ENCODE measurements at regions not wholly inside any gene's neighbourhood (a gene's known extent, or its start where the extent isn't known, plus 50 kb on each side); places are given as distances from the start of the nearest gene placed in this dataset.

- no peak for TF ChIP-seq POLR2A (IDR thresholded peaks at IDR 0.05)
- TF ChIP-seq CTCF (IDR thresholded peaks at IDR 0.05): no peak
- Histone ChIP-seq H3K4me3 (replicated peaks in 1 of 3) (no peak overlapping the region), H3K36me3 (no peaks in the 10 kb centered on the region), H3K9me3 (no peaks in the 10 kb centered on the region), H3K4me1 (peaks cover 22% of the 10 kb centered on the region in 2 donors), H3K27ac (peak overlapping the region; percentile 26 to 69 (median 38)), H3K27me3 (no peaks in the 10 kb centered on the region)
- 47 to 48% methylated on average over 2 of the region's 2 CpGs for WGBS, 2 donors
- intact Hi-C loops (cut with DNase I): no loop called here
- DNase-seq: no peak
These were observed 102.5 kb downstream of the SST start for GRCh38 chr3:187567661-187568121.

- peak; percentile 21 to 48 for DNase-seq
- no peak overlapping the region for H3K4me3 ChIP-seq (replicated peaks in 1 of 3)
- WGBS, 2 donors: 42% methylated on average over 2 of the region's 2 CpGs
- no peaks in the 10 kb centered on the region for H3K27me3 ChIP-seq
- no peaks in the 10 kb centered on the region for H3K36me3 ChIP-seq
- no peaks in the 10 kb centered on the region for H3K9me3 ChIP-seq
- peak overlapping the region; percentile 26 to 69 (median 38) for H3K27ac ChIP-seq
- peaks cover 22% of the 10 kb centered on the region in 2 donors for H3K4me1 ChIP-seq
- TF ChIP-seq CTCF (IDR thresholded peaks at IDR 0.05) (no peak), POLR2A (IDR thresholded peaks at IDR 0.05) (no peak)
- intact Hi-C loops (cut with DNase I): no loop called here
These were observed 103.2 kb downstream of the SST start for GRCh38 chr3:187567021-187567420.

- TF ChIP-seq CTCF (IDR thresholded peaks at IDR 0.05): no peak
- TF ChIP-seq POLR2A (IDR thresholded peaks at IDR 0.05): no peak
- H3K27me3 ChIP-seq: no peaks in the 10 kb centered on the region
- peaks cover 22% of the 10 kb centered on the region in 2 donors for H3K4me1 ChIP-seq
- no peaks in the 10 kb centered on the region for H3K9me3 ChIP-seq
- H3K27ac ChIP-seq: no peak overlapping the region
- H3K36me3 ChIP-seq: no peaks in the 10 kb centered on the region
- H3K4me3 ChIP-seq (replicated peaks in 1 of 3): no peak overlapping the region
- no peak for DNase-seq
- intact Hi-C loops (cut with DNase I): no loop called here
- WGBS, 2 donors: 89 to 93% methylated on average over 5 of the region's 5 CpGs
These were observed 104.5 kb downstream of the SST start for GRCh38 chr3:187565701-187566100.

GRCh38 chr3:187558990-187559389 is 111.2 kb downstream of the SST start:
- TF ChIP-seq CTCF (IDR thresholded peaks at IDR 0.05): no peak
- TF ChIP-seq POLR2A (IDR thresholded peaks at IDR 0.05): no peak

GRCh38 chr3:187551416-187551815 is 118.8 kb downstream of the SST start:
- Histone ChIP-seq H3K27ac (no peak overlapping the region), H3K4me3 (replicated peaks in 1 of 3) (no peak overlapping the region), H3K27me3 (no peaks in the 10 kb centered on the region), H3K9me3 (no peaks in the 10 kb centered on the region), H3K36me3 (no peaks in the 10 kb centered on the region), H3K4me1 (no peaks in the 10 kb centered on the region)
- intact Hi-C loops (cut with DNase I): no loop called here
- no peak for DNase-seq
- TF ChIP-seq POLR2A (IDR thresholded peaks at IDR 0.05) (no peak), CTCF (IDR thresholded peaks at IDR 0.05) (no peak)

More at GRCh38 chr3:187558990-187559389, 111.2 kb downstream of the SST start:
- Histone ChIP-seq H3K9me3 (no peaks in the 10 kb centered on the region), H3K4me1 (no peaks in the 10 kb centered on the region), H3K27ac (no peak overlapping the region), H3K4me3 (replicated peaks in 1 of 3) (no peak overlapping the region), H3K36me3 (no peaks in the 10 kb centered on the region), H3K27me3 (no peaks in the 10 kb centered on the region)
- 76 to 89% methylated on average over 2 of the region's 2 CpGs for WGBS, 2 donors
- no peak for DNase-seq
- intact Hi-C loops (cut with DNase I): no loop called here
